Mesendoderm (in vitro differentiated cells): ENCODE measurements at regions not wholly inside any gene's neighbourhood (a gene's known extent, or its start where the extent isn't known, plus 50 kb on each side); places are given as distances from the start of the nearest gene placed in this dataset.

Experiments
- DNase-seq: peaks from one replicate; pipeline ENCODE4 v3.0.0; 2013
- H2AK5ac ChIP-seq: 2 replicates; pipeline ENCODE4 v1.6.1; 2013; ENCODE audit warnings: low read length, inconsistent platforms
- H2BK120ac ChIP-seq: 2 replicates; pipeline ENCODE4 v1.6.1; 2013; ENCODE audit warnings: low read depth, mild to moderate bottlenecking, low read length, moderate library complexity, mixed read lengths
- H2BK15ac ChIP-seq: replicated peaks from 2 replicates; pipeline ENCODE4 v1.6.1; 2013; ENCODE audit warnings: low read depth, mild to moderate bottlenecking, moderate library complexity
- H2BK5ac ChIP-seq: 2 replicates; pipeline ENCODE4 v1.6.1; 2013; ENCODE audit warnings: low read length, inconsistent platforms
- H3K18ac ChIP-seq: 2 replicates; pipeline ENCODE4 v1.6.1; 2013; ENCODE audit warnings: mild to moderate bottlenecking, low read length, mixed read lengths
- H3K23ac ChIP-seq: one replicate; pipeline ENCODE4 v1.6.1; 2013; ENCODE audit warnings: low read length
- H3K27ac ChIP-seq: 2 replicates; pipeline ENCODE4 v1.5.1; 2013; ENCODE audit warnings: low read depth, mild to moderate bottlenecking, inconsistent platforms, low read length, moderate library complexity
- H3K27me3 ChIP-seq: 2 replicates; pipeline ENCODE4 v1.6.1; 2013; ENCODE audit warnings: low read length, control low read depth, mild to moderate bottlenecking, inconsistent platforms; ENCODE audit not compliant: insufficient read depth, poor library complexity
- H3K36me3 ChIP-seq: 2 replicates; pipeline ENCODE4 v1.6.1; 2013; ENCODE audit warnings: low read length, inconsistent platforms; ENCODE audit not compliant: control insufficient read depth, insufficient read depth
- H3K4ac ChIP-seq: one replicate; pipeline ENCODE4 v1.6.1; 2013; ENCODE audit warnings: low read depth, mild to moderate bottlenecking, low read length, moderate library complexity
- H3K4me1 ChIP-seq: 2 replicates; pipeline ENCODE4 v1.6.1; 2013; ENCODE audit warnings: low read depth, low read length, inconsistent platforms; ENCODE audit not compliant: control insufficient read depth
- H3K4me2 ChIP-seq: 2 replicates; pipeline ENCODE4 v1.6.1; 2013; ENCODE audit warnings: low read length
- H3K4me3 ChIP-seq: 2 replicates; pipeline ENCODE4 v1.5.1; 2013; ENCODE audit warnings: mild to moderate bottlenecking, low read length
- H3K56ac ChIP-seq: one replicate; pipeline ENCODE4 v1.6.1; 2013; ENCODE audit warnings: low read length
- H3K79me1 ChIP-seq: 2 replicates; pipeline ENCODE4 v1.6.1; 2013; ENCODE audit warnings: low read length, inconsistent platforms
- H3K79me2 ChIP-seq: 2 replicates; pipeline ENCODE4 v1.6.1; 2013; ENCODE audit warnings: mild to moderate bottlenecking, low read length; ENCODE audit not compliant: control insufficient read depth, insufficient read depth
- H3K9ac ChIP-seq: 2 replicates; pipeline ENCODE4 v1.6.1; 2013; ENCODE audit warnings: low read length, inconsistent platforms
- H4K5ac ChIP-seq: one replicate; pipeline ENCODE4 v1.6.1; 2013; ENCODE audit warnings: low read length
- H4K8ac ChIP-seq: one replicate; pipeline ENCODE4 v1.6.1; 2013; ENCODE audit warnings: low read depth, mild to moderate bottlenecking, control low read depth, low read length, moderate library complexity
- WGBS: extraction: QIAGEN DNeasy Blood & Tissue Kit; methylation state at CpG from one replicate; pipeline ENCODE4 v1.1.7; 2013; ENCODE audit warnings: low lambda C conversion rate, missing lambda C conversion rate; ENCODE audit not compliant: insufficient coverage; ENCODE audit errors: extremely low coverage; 5-methylcytosine and 5-hydroxymethylcytosine counted together

DNA sequence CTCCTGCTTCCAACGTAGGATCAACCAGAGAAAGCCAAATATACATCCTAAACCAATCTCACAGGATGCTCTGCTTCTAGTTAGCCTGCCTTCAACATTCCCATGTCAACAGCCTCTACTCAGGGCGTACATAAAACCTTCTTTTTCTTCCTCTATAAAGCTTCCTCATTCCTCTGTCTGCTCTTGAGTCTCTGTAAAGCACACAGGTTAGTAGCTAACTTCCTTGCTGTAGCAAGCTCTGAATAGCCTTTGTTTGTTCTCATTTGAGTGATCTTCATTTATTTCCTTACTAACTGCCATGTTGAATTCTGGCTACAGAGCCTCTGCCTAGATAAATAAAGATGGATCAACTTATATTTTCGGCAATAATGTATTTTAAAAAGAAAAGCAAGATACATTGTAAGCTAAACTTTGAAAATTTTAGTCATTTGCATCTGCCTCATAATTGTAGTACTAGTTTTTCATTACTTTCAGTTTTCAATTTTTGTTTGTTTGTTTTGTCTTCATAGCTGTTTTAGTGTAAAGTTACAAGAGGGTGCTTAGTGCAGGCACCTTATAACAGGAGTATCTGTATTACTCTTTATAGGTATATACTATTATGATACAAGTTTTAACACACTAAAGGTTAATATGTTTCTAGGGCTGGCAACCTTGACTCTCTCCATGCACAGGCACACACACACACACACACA is 498.2 kb downstream of the PYDC2 start:
- H4K8ac ChIP-seq: no peak overlapping the region
- peak overlapping the region; percentile 46 for H3K56ac ChIP-seq
- peak overlapping the region; percentile 18 for H2AK5ac ChIP-seq
- H4K5ac ChIP-seq: peak overlapping the region; percentile 59
- no peak overlapping the region for H3K23ac ChIP-seq
- H3K79me1 ChIP-seq: no peaks in the 10 kb centered on the region
- no peaks in the 10 kb centered on the region for H3K36me3 ChIP-seq
- peak overlapping the region; percentile 54 for H2BK5ac ChIP-seq
- no peak for DNase-seq
- H2BK15ac ChIP-seq: peak overlapping the region; percentile 61
- no peaks in the 10 kb centered on the region for H3K27me3 ChIP-seq
- no peak overlapping the region for H3K4me3 ChIP-seq
- WGBS: no CpG with 5 or more reads among the region's 3 CpGs
- H3K18ac ChIP-seq: peak overlapping the region; percentile 84
- no peak overlapping the region for H3K27ac ChIP-seq
- H3K9ac ChIP-seq: no peak overlapping the region
- peaks cover 3% of the 10 kb centered on the region for H3K4me1 ChIP-seq
- no peaks in the 10 kb centered on the region for H3K79me2 ChIP-seq
- H3K4me2 ChIP-seq: no peak overlapping the region
- peak overlapping the region; percentile 10 for H2BK120ac ChIP-seq
- H3K4ac ChIP-seq: no peak overlapping the region

DNA sequence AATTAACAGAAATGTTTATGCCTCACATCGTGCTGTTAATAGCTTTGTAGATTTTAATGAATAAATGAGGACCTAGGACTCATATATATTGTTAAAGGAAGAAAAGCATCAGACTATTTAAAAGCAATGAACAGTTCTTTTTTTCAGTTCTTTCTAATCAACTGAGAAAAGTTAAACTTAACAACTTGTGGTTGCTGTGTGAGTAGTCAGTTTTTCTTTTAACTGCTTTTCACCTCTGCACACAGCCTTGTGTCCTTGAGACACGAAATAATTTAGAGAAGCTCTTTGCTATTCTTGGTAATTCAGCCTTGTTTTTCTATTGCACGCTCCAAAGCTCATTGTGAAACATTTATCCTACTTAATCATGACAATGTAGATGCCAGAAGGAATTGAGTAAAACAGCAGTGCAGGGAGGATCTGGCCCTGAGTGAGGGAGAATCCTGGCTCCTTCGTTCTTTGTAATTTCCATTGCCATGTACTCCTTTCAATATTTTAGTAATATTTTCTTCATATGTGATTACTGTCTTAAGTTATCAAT is 499.0 kb downstream of the PYDC2 start:
- Histone ChIP-seq H3K36me3 (no peaks in the 10 kb centered on the region), H4K8ac (no peak overlapping the region), H2BK15ac (no peak overlapping the region), H4K5ac (peak overlapping the region; percentile 68), H3K9ac (no peak overlapping the region), H3K4me1 (peaks cover 3% of the 10 kb centered on the region), H2BK5ac (peak overlapping the region; percentile 10), H3K4ac (peak overlapping the region; percentile 70), H3K4me2 (no peak overlapping the region), H2AK5ac (no peak overlapping the region), H3K18ac (peak overlapping the region; percentile 64), H3K27ac (peak overlapping the region; percentile 3), H3K4me3 (no peak overlapping the region), H2BK120ac (no peak overlapping the region), H3K56ac (peak overlapping the region; percentile 29), H3K79me2 (no peaks in the 10 kb centered on the region), H3K79me1 (no peaks in the 10 kb centered on the region), H3K23ac (no peak overlapping the region), H3K27me3 (no peaks in the 10 kb centered on the region)
- DNase-seq: no peak
- no CpG with 5 or more reads among the region's 4 CpGs for WGBS

DNA sequence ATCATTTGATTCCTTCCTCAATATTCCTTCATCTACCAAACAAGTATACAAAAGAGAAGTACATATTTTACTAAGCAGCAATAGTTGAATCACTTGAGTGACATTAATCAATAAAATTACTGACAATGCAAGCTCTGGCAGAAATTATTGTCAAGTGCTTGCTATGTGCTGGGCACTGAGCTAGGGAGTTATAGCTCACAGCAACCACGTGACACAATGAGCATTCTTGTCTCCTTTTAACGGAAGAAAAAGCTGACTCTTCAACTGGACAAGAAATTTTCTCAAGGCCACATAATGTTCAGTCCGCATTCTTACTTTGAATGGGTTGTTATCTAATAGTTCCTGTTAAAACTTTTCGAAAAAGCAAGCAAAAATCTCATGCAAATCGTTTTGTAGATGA is 500.1 kb downstream of the PYDC2 start:
- Histone ChIP-seq H3K56ac (peak overlapping the region; percentile 19), H3K79me2 (no peaks in the 10 kb centered on the region), H3K27ac (peak overlapping the region; percentile 88), H2BK5ac (peak overlapping the region; percentile 2), H3K27me3 (no peaks in the 10 kb centered on the region), H3K18ac (peak overlapping the region; percentile 99), H3K4me1 (peaks cover 3% of the 10 kb centered on the region), H4K8ac (peak overlapping the region; percentile 98), H3K23ac (no peak overlapping the region), H2AK5ac (no peak overlapping the region), H3K36me3 (no peaks in the 10 kb centered on the region), H3K79me1 (no peaks in the 10 kb centered on the region), H3K9ac (peak overlapping the region; percentile 8), H2BK15ac (peak overlapping the region; percentile 6), H3K4ac (peak overlapping the region; percentile 43), H3K4me2 (no peak overlapping the region), H3K4me3 (no peak overlapping the region), H4K5ac (no peak overlapping the region), H2BK120ac (peak overlapping the region; percentile 95)
- WGBS: no CpG with 5 or more reads among the region's 5 CpGs
- DNase-seq: peak; percentile 11

DNA sequence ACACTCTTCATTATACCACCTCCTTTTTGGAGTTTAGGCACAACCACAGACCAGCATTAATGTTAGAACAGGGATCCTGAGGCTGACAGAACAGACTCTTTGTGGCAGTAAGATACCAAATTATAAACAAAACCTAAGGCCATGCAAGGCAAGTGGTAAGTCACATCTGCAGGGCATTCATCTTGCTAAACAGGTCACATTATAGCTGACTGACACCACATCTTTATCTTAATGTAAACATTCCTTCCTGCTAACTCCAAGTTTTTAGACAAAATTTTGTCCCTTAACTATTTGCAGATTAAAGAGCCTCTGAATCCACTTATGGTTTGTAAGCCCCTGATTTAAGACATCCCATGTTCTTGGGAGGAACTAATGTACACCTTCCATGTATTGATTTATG is 500.6 kb downstream of the PYDC2 start:
- no peak overlapping the region for H4K8ac ChIP-seq
- no peaks in the 10 kb centered on the region for H3K79me1 ChIP-seq
- no peaks in the 10 kb centered on the region for H3K27me3 ChIP-seq
- peak; percentile 65 for DNase-seq
- H2BK120ac ChIP-seq: peak overlapping the region; percentile 95
- peak overlapping the region; percentile 99 for H3K18ac ChIP-seq
- H3K4me1 ChIP-seq: peaks cover 3% of the 10 kb centered on the region
- H3K4me2 ChIP-seq: no peak overlapping the region
- peak overlapping the region; percentile 82 for H2BK5ac ChIP-seq
- H3K23ac ChIP-seq: no peak overlapping the region
- H4K5ac ChIP-seq: no peak overlapping the region
- H3K79me2 ChIP-seq: no peaks in the 10 kb centered on the region
- H2AK5ac ChIP-seq: no peak overlapping the region
- H3K9ac ChIP-seq: peak overlapping the region; percentile 8
- H3K4ac ChIP-seq: peak overlapping the region; percentile 55
- no peaks in the 10 kb centered on the region for H3K36me3 ChIP-seq
- H3K4me3 ChIP-seq: no peak overlapping the region
- H3K27ac ChIP-seq: peak overlapping the region; percentile 88
- H3K56ac ChIP-seq: peak overlapping the region; percentile 59
- H2BK15ac ChIP-seq: peak overlapping the region; percentile 6

DNA sequence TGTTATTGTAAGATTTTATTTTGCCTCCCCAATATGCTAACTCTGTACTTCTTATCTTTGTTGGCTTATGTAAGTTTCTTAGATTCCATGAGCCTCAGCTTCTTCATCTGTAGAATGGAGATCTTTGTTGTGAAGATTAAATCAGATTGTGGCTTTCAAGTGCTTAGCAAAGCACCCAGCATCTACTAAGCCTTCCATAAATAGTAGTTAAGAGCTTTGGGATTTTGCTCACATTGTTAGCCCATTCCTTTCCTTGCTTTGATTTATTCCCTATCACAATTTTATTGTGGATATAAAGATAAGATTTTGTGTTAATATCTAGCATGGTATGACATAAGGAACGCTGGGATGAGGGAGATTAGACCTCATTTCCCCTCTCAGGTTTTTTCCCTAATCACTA is 501.4 kb downstream of the PYDC2 start:
- Histone ChIP-seq H3K4me2 (no peak overlapping the region), H4K5ac (no peak overlapping the region), H3K4ac (peak overlapping the region; percentile 99), H3K56ac (peak overlapping the region; percentile 77), H3K4me1 (peaks cover 3% of the 10 kb centered on the region), H3K79me2 (no peaks in the 10 kb centered on the region), H3K23ac (no peak overlapping the region), H3K27ac (peak overlapping the region; percentile 92), H2BK5ac (peak overlapping the region; percentile 99), H2AK5ac (no peak overlapping the region), H3K36me3 (no peaks in the 10 kb centered on the region), H3K9ac (no peak overlapping the region), H2BK120ac (peak overlapping the region; percentile 100), H3K4me3 (no peak overlapping the region), H2BK15ac (no peak overlapping the region), H3K18ac (peak overlapping the region; percentile 39), H3K79me1 (no peaks in the 10 kb centered on the region), H4K8ac (peak overlapping the region; percentile 98), H3K27me3 (no peaks in the 10 kb centered on the region)
- peak; percentile 46 for DNase-seq
- no CpG with 5 or more reads among the region's 1 CpG for WGBS
